ENCODE measurements at regions not wholly inside any gene's neighbourhood (a gene's known extent, or its start where the extent isn't known, plus 50 kb on each side); places are given as distances from the start of the nearest gene placed in this dataset.
"Not testable (repeated sequence)": the region's sequence is repeated elsewhere in the genome, so short reads cannot be mapped to it uniquely, and the experiment has no call there.

GRCh38 chr15:30213733-30214132 is 78.9 kb downstream of the GOLGA8T start:
- TF ChIP-seq CTCF (IDR thresholded peaks at IDR 0.05; ENCODE audit: poor library complexity); EZH2 (IDR thresholded peaks at IDR 0.05; ENCODE audit: borderline replicate concordance); EZH2phosphoT487 (IDR thresholded peaks at IDR 0.05; ENCODE audit: low read depth, severe bottlenecking, unreplicated experiment): not testable (repeated sequence)
